Neural crest cell (in vitro differentiated cells): ENCODE measurements at regions not wholly inside any gene's neighbourhood (a gene's known extent, or its start where the extent isn't known, plus 50 kb on each side); places are given as distances from the start of the nearest gene placed in this dataset.

Experiments
- DNase-seq: peaks from one replicate; pipeline ENCODE4 v3.0.0; 2021; ENCODE audit warnings: low read depth, mixed read lengths, low spot score
- H3K27ac Mint-ChIP-seq: one replicate; pipeline ENCODE4 v1.8.0; 2021; ENCODE audit warnings: mild to moderate bottlenecking, mixed read lengths; ENCODE audit not compliant: unreplicated experiment
- H3K27me3 Mint-ChIP-seq: 2 replicates; pipeline ENCODE4 v1.8.0; 2021; ENCODE audit warnings: low read depth, mild to moderate bottlenecking, mixed read lengths
- H3K36me3 Mint-ChIP-seq: 2 replicates; pipeline ENCODE4 v1.8.0; 2021; ENCODE audit warnings: low read depth, mild to moderate bottlenecking, mixed read lengths
- H3K4me1 Mint-ChIP-seq: 2 replicates; pipeline ENCODE4 v1.8.0; 2021; ENCODE audit warnings: mixed read lengths
- H3K4me3 Mint-ChIP-seq: one replicate; pipeline ENCODE4 v1.8.0; 2021; ENCODE audit warnings: mild to moderate bottlenecking, mixed read lengths
- H3K9me3 Mint-ChIP-seq: 2 replicates; pipeline ENCODE4 v1.8.0; 2021; ENCODE audit warnings: mixed read lengths
- TF ChIP-seq, protein P1 (sequence below): fragments of 200-600 bp; sonication (generic); conservative IDR thresholded peaks from 2 replicates; pipeline ENCODE4 v1.5.0; 2021; ENCODE audit warnings: antibody characterized with exemption, mild to moderate bottlenecking

DNA sequence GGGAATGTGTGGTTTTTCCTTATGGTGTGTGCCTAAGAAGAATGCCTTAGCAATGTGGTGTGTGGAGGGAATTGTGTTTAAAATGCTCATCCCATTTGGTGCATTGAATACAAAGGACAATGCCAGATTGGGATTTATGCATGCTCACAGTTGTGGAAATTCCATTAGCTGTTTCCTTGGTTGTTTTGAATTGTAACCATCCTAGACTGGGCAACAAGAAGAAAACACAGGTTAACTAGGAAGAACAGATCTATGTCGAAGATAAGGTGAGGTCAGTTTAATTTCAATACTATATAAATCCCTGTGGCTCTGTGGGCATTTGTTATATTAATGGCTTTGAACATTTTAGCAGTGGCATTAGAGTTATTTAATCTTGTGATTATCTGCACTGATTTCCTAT, 266.8 kb downstream of the MAT2B start:
- H3K4me1 Mint-ChIP-seq, result peaks cover 7% of the 10 kb centered on the region
- no peak overlapping the region for H3K4me3 Mint-ChIP-seq
- H3K27ac Mint-ChIP-seq, result no peak overlapping the region
- H3K36me3 Mint-ChIP-seq, result no peaks in the 10 kb centered on the region
- DNase-seq, result no peak
- TF ChIP-seq, protein P1, sequence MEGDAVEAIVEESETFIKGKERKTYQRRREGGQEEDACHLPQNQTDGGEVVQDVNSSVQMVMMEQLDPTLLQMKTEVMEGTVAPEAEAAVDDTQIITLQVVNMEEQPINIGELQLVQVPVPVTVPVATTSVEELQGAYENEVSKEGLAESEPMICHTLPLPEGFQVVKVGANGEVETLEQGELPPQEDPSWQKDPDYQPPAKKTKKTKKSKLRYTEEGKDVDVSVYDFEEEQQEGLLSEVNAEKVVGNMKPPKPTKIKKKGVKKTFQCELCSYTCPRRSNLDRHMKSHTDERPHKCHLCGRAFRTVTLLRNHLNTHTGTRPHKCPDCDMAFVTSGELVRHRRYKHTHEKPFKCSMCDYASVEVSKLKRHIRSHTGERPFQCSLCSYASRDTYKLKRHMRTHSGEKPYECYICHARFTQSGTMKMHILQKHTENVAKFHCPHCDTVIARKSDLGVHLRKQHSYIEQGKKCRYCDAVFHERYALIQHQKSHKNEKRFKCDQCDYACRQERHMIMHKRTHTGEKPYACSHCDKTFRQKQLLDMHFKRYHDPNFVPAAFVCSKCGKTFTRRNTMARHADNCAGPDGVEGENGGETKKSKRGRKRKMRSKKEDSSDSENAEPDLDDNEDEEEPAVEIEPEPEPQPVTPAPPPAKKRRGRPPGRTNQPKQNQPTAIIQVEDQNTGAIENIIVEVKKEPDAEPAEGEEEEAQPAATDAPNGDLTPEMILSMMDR, result no peak
- H3K27me3 Mint-ChIP-seq, result peaks cover 6% of the 10 kb centered on the region
- H3K9me3 Mint-ChIP-seq, result no peaks in the 10 kb centered on the region

DNA sequence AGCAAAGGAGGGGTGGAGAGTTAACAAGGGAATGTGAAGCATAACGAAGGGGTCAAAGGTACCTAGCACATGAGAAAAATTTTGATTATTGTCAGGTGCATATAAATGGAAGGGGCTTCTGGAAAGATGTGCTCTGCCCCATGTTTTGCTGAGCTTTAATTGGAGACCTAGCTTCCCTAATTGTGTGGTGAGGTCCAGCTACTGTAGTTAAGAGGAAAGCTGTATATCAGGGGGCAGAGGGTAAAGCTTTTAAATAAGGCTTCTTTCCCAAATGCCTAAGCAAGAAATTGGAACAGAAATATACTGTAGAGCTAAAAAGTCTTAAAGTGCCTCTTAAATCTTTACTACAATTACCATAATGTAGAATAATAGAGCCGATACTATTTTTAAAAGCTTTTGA, 267.2 kb downstream of the MAT2B start:
- H3K4me3 Mint-ChIP-seq, result no peak overlapping the region
- H3K27ac Mint-ChIP-seq, result no peak overlapping the region
- no peak for DNase-seq
- H3K9me3 Mint-ChIP-seq, result no peaks in the 10 kb centered on the region
- H3K4me1 Mint-ChIP-seq, result peaks cover 7% of the 10 kb centered on the region
- TF ChIP-seq, protein P1, result no peak
- H3K36me3 Mint-ChIP-seq, result no peaks in the 10 kb centered on the region
- peaks cover 6% of the 10 kb centered on the region for H3K27me3 Mint-ChIP-seq

DNA sequence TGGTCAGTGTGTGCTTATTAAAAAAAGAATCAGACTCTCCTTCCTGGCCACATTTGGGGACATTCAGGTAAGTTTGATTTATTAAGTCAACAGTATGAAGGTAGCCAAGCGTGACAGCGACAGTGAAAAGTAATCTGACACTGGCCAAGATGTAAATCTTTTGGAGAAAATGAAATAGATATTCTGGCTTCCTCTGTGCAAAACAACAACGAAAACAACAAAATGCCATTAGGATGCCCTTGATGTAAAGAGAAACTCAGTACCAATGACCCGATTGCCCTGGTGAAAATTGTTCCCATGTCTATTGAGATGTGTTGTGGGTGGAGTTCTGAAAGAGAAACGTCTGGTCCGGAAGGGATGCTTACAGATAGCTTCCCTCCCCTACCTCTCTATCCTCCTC, 267.8 kb downstream of the MAT2B start:
- peaks cover 7% of the 10 kb centered on the region for H3K4me1 Mint-ChIP-seq
- TF ChIP-seq, protein P1, result no peak
- H3K27me3 Mint-ChIP-seq, result peaks cover 4% of the 10 kb centered on the region
- DNase-seq, result no peak
- no peak overlapping the region for H3K27ac Mint-ChIP-seq
- no peak overlapping the region for H3K4me3 Mint-ChIP-seq
- H3K9me3 Mint-ChIP-seq, result no peaks in the 10 kb centered on the region
- H3K36me3 Mint-ChIP-seq, result no peaks in the 10 kb centered on the region

DNA sequence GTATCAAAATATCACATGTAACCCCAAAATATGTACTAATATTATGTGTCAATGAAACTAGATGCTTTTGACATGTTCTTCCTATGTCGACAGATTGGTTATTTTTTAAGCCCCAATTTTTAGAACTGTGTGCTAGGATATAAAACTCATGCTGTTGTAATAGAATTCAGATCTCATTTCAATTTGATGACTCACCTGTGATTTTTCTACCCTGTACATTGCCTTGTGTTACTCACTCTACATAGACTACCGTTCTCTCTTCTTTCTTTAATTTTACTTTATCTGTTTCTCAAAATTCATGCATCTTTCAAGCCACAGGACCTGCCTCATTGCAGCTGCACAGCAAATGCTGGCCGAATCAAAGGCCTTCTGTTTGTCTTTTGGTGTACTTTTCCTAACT, 284.5 kb downstream of the MAT2B start:
- Mint-ChIP-seq H3K27ac (no peak overlapping the region), H3K27me3 (peaks cover 4% of the 10 kb centered on the region), H3K4me1 (no peaks in the 10 kb centered on the region), H3K36me3 (no peaks in the 10 kb centered on the region), H3K4me3 (no peak overlapping the region), H3K9me3 (peaks cover 6% of the 10 kb centered on the region)
- no peak for DNase-seq
- TF ChIP-seq, protein P1, result no peak

DNA sequence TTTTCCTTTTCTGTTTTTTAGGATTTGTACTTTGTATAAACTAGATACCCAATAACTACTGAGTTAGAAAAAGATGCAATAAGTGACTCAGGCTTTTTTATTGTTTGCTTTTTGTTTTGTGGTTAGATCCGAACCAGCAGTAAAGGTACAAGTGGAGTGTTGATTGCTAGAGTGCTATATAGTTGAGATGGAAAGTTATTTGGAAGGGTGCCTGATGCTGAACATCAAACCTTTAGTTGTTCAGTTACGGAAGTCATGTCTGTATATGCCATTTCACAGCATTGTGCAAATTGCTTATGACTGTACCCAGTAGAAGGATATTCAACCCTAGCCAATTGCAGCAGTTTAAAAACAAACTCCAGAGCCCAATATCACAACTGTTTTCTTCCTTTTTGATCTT, 285.1 kb downstream of the MAT2B start:
- Mint-ChIP-seq H3K4me3 (no peak overlapping the region), H3K4me1 (no peaks in the 10 kb centered on the region), H3K36me3 (no peaks in the 10 kb centered on the region), H3K27ac (no peak overlapping the region), H3K9me3 (peaks cover 6% of the 10 kb centered on the region), H3K27me3 (peaks cover 4% of the 10 kb centered on the region)
- no peak for DNase-seq
- TF ChIP-seq, protein P1, result no peak

DNA sequence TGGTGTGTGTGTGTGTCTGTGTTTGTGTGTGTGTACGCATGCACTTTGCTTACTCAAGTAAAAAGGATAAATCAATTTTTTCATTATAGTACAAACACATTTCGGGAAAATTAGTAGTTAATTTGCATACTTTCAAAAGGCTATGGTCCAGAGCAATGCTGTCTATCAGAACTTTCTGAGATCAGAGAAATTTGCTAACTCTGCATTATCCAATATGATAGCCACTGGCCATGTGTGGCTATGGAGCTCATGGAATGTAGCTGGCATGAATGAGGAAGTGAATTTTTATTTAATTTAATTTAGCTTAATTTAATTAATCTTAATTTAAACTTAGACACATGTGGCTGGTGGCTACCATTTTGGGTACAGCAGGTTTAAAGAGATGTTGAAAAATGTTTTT, 289.6 kb downstream of the MAT2B start:
- Mint-ChIP-seq H3K27me3 (peaks cover 6% of the 10 kb centered on the region), H3K36me3 (no peaks in the 10 kb centered on the region), H3K4me1 (no peaks in the 10 kb centered on the region), H3K9me3 (no peaks in the 10 kb centered on the region), H3K4me3 (no peak overlapping the region), H3K27ac (no peak overlapping the region)
- no peak for DNase-seq
- TF ChIP-seq, protein P1, result no peak
